GM12878 (cell line): ENCODE measurements at regions not wholly inside any gene's neighbourhood (a gene's known extent, or its start where the extent isn't known, plus 50 kb on each side); places are given as distances from the start of the nearest gene placed in this dataset.

Experiments used
- ATAC-seq: fragments of 200-7000 bp; cut with Tn5 transposase; 3 replicates; pipeline ENCODE4 v1.9.1; 2020; ENCODE audit warnings: mild to moderate bottlenecking, moderate library complexity
- BruUV-seq: library from RNA; stranded (reverse); fragments of 400-500 nt; replicated peaks from 2 replicates; lab custom pipeline; 2021; lab: Mats Ljungman, UMichigan
- CTCF ChIA-PET: fragments of 300-600 bp; sonication (Branson Sonifier 250); formaldehyde crosslinking; extraction: SDS; loops from one replicate; lab custom pipeline; 2021; ENCODE audit warnings: inconsistent platforms; lab: Yijun Ruan, JAX
- POLR2A ChIA-PET: fragments of 350-600 bp; formaldehyde crosslinking; extraction: SDS; loops from one replicate; lab custom pipeline; 2021; ENCODE audit warnings: inconsistent platforms; lab: Charles Lee
- RAD21 ChIA-PET: fragments of 300-600 bp; sonication (Branson Sonifier 250); formaldehyde crosslinking; loops from one replicate; lab custom pipeline; 2023; ENCODE audit warnings: antibody characterized with exemption; ENCODE audit not compliant: unreplicated experiment; lab: Charles Lee
- SMC1A ChIA-PET: fragments of 300-600 bp; sonication (Branson Sonifier 250); formaldehyde crosslinking; loops from one replicate; lab custom pipeline; 2023; ENCODE audit not compliant: unreplicated experiment, uncharacterized antibody; lab: Charles Lee
- DNase-seq: peaks from one replicate; pipeline ENCODE4 v3.0.0-alpha.2; 2011; ENCODE audit warnings: low read depth, low spot score
- FAIRE-seq: peaks from 3 replicates; lab custom pipeline; 2011; peaks lifted over from hg19 to GRCh38; lab: Jason Lieb, UNC
- H2AFZ ChIP-seq: 2 replicates; pipeline ENCODE4 v1.6.0; 2011; ENCODE audit warnings: low read depth, low read length, control low read depth; ENCODE audit not compliant: control insufficient read depth
- H3K27ac ChIP-seq: 2 replicates; pipeline ENCODE4 v1.5.1; 2011; ENCODE audit warnings: control low read depth; ENCODE audit not compliant: control insufficient read depth, insufficient read depth
- H3K27me3 ChIP-seq, 2 experiments: replicated peaks in 1 of 2; 2 replicates each; pipeline versions ENCODE4 v1.6.0 to v1.6.1; 2011; ENCODE audit warnings: low read length in 1 of 2; ENCODE audit not compliant: control insufficient read depth in 2 of 2, insufficient read depth in 2 of 2
- H3K36me3 ChIP-seq, 2 experiments: 2 replicates each; pipeline ENCODE4 v1.5.1; 2011; ENCODE audit warnings: low read length in 1 of 2; ENCODE audit not compliant: control insufficient read depth in 2 of 2, insufficient read depth in 2 of 2
- H3K4me1 ChIP-seq: 2 replicates; pipeline ENCODE4 v1.6.1; 2011; ENCODE audit warnings: mild to moderate bottlenecking, low read length, moderate library complexity, mixed read lengths; ENCODE audit not compliant: control insufficient read depth, insufficient read depth
- H3K4me2 ChIP-seq: 2 replicates; pipeline ENCODE4 v1.6.0; 2011; ENCODE audit warnings: control low read depth; ENCODE audit not compliant: control insufficient read depth, insufficient read depth
- H3K4me3 ChIP-seq: fragments of 200-600 bp; sonication (generic); 2 replicates; pipeline ENCODE4 v1.5.1; 2016
- H3K79me2 ChIP-seq: 2 replicates; pipeline ENCODE4 v1.6.0; 2011; ENCODE audit warnings: low read length; ENCODE audit not compliant: control insufficient read depth, insufficient read depth
- H3K9ac ChIP-seq: 2 replicates; pipeline ENCODE4 v1.8.0; 2011; ENCODE audit warnings: low read length, control low read depth, mixed read lengths; ENCODE audit not compliant: control insufficient read depth, insufficient read depth
- H3K9me3 ChIP-seq: replicated peaks from 3 replicates; pipeline ENCODE4 v1.5.1; 2011; ENCODE audit warnings: mild to moderate bottlenecking, low read length; ENCODE audit not compliant: control insufficient read depth, insufficient read depth
- H4K20me1 ChIP-seq: 2 replicates; pipeline ENCODE4 v1.6.0; 2011; ENCODE audit not compliant: control insufficient read depth, insufficient read depth
- ASH2L ChIP-seq: fragments of 300-600, 200-600 bp; sonication (generic); IDR thresholded peaks from 2 replicates; pipeline ENCODE4 v1.6.1; 2017; ENCODE audit warnings: low read depth, mild to moderate bottlenecking, borderline replicate concordance
- CBFB ChIP-seq: IDR thresholded peaks from 2 replicates; pipeline ENCODE4 v1.6.1; 2016; ENCODE audit warnings: antibody characterized with exemption, low read depth
- CBX5 ChIP-seq: sonication (generic); IDR thresholded peaks from 2 replicates; pipeline ENCODE4 v1.6.1; 2016; ENCODE audit warnings: low read depth, moderate library complexity, mild to moderate bottlenecking, inconsistent platforms
- CREB1 ChIP-seq: IDR thresholded peaks from 2 replicates; pipeline ENCODE4 v1.6.1; 2012; ENCODE audit warnings: low read depth, mild to moderate bottlenecking, inconsistent platforms
- HDAC2 ChIP-seq: fragments of 200-600 bp; sonication (generic); IDR thresholded peaks from 2 replicates; pipeline ENCODE4 v1.6.1; 2017
- LARP7 ChIP-seq: fragments of 450-650 bp; IDR thresholded peaks from 2 replicates; pipeline ENCODE4 v1.6.1; 2017; ENCODE audit warnings: mild to moderate bottlenecking
- RAD51 ChIP-seq: fragments of 450-650 bp; IDR thresholded peaks from 2 replicates; pipeline ENCODE4 v1.6.1; 2016; ENCODE audit warnings: moderate library complexity, mild to moderate bottlenecking, inconsistent platforms
- SIN3A ChIP-seq: IDR thresholded peaks from 2 replicates; pipeline ENCODE4 v1.6.1; 2012; ENCODE audit warnings: low read depth, low read length, improper control_type of control experiment
- SMARCA5 ChIP-seq: fragments of 450-650 bp; IDR thresholded peaks from 2 replicates; pipeline ENCODE4 v1.6.1; 2017; ENCODE audit warnings: mild to moderate bottlenecking
- SRF ChIP-seq, 2 experiments: IDR thresholded peaks; 2 replicates each; pipeline ENCODE4 v1.6.1; 2011; ENCODE audit warnings: low read depth in 2 of 2, low read length in 2 of 2, mild to moderate bottlenecking in 1 of 2, moderate library complexity in 1 of 2
- ZZZ3 ChIP-seq: IDR thresholded peaks from 2 replicates; pipeline ENCODE4 v1.6.1; 2011; ENCODE audit warnings: low read depth; ENCODE audit not compliant: control insufficient read depth, insufficient read length
- in situ Hi-C: fragments of 300-500 bp; cut with MboI; formaldehyde crosslinking; loops from 9 replicates; pipeline ENCODE4 v1.14.3; 2018; ENCODE audit warnings: mixed read lengths
- intact Hi-C: fragments of 100-400 bp; cut with micrococcal nuclease; formaldehyde crosslinking; loops from one replicate; pipeline ENCODE4 v1.14.2; 2022; ENCODE audit not compliant: unreplicated experiment
- TF ChIP-seq, protein P1 (sequence below): fragments of 450-650 bp; IDR thresholded peaks from 2 replicates; pipeline ENCODE4 v1.6.1; 2017; ENCODE audit warnings: mild to moderate bottlenecking, moderate library complexity
- TF ChIP-seq, protein P2 (sequence below): fragments of 150-350 bp; IDR thresholded peaks from 2 replicates; pipeline ENCODE4 v1.6.1; 2014; ENCODE audit warnings: mild to moderate bottlenecking, low read depth, low read length
- TF ChIP-seq, protein P3 (sequence below): fragments of 150-350 bp; IDR thresholded peaks from 2 replicates; pipeline ENCODE4 v1.6.1; 2016; ENCODE audit warnings: low read depth, low read length

DNA sequence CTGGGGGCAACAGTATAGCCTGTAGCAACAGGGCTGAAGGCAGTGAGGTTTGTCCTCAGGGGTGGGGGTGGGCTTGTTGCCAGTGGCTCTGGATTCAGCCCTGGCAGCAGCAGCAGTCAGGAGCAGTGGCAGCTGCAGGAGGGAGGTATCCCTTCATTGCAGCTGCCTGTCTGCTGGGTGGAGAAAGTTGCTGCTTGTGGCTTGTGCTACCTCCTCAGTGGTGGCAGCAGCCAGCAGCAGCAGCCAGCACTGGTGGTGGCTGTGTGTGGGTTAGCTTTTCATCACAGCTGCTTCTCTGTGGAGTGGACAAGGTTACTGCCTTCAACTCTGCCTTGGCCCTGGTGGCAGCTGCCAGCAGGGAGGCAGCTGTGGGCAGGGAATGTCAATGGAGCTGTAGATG is 94.9 kb downstream of the ARL6IP6 start:
- Histone ChIP-seq H3K27me3 (no peaks in the 10 kb centered on the region), H3K79me2 (no peaks in the 10 kb centered on the region), H3K9ac (no peak overlapping the region), H2AFZ (no peak overlapping the region), H4K20me1 (no peaks in the 10 kb centered on the region), H3K4me1 (no peaks in the 10 kb centered on the region), H3K4me2 (no peak overlapping the region), H3K4me3 (no peak overlapping the region), H3K9me3 (no peaks in the 10 kb centered on the region; the same call in 2 of the 3 replicates), H3K36me3 (no peaks in the 10 kb centered on the region), H3K27ac (no peak overlapping the region)
- in situ Hi-C loops: no loop called here
- SMC1A ChIA-PET: no interaction called here
- DNase-seq: no peak
- POLR2A ChIA-PET: no interaction called here
- BruUV-seq: no TSS peak
- intact Hi-C loops: no loop called here
- ATAC-seq: no peak
- TF ChIP-seq SRF (IDR thresholded peaks at IDR 0.05; ENCODE audit: low read depth in 2 of 2, low read length in 2 of 2) (no peak), SMARCA5 (no peak), LARP7 (no peak), CREB1 (no peak), CBX5 (no peak), HDAC2 (no peak), SIN3A (no peak), ZZZ3 (no peak), RAD51 (no peak), CBFB (no peak), ASH2L (no peak)
- TF ChIP-seq, protein P1, sequence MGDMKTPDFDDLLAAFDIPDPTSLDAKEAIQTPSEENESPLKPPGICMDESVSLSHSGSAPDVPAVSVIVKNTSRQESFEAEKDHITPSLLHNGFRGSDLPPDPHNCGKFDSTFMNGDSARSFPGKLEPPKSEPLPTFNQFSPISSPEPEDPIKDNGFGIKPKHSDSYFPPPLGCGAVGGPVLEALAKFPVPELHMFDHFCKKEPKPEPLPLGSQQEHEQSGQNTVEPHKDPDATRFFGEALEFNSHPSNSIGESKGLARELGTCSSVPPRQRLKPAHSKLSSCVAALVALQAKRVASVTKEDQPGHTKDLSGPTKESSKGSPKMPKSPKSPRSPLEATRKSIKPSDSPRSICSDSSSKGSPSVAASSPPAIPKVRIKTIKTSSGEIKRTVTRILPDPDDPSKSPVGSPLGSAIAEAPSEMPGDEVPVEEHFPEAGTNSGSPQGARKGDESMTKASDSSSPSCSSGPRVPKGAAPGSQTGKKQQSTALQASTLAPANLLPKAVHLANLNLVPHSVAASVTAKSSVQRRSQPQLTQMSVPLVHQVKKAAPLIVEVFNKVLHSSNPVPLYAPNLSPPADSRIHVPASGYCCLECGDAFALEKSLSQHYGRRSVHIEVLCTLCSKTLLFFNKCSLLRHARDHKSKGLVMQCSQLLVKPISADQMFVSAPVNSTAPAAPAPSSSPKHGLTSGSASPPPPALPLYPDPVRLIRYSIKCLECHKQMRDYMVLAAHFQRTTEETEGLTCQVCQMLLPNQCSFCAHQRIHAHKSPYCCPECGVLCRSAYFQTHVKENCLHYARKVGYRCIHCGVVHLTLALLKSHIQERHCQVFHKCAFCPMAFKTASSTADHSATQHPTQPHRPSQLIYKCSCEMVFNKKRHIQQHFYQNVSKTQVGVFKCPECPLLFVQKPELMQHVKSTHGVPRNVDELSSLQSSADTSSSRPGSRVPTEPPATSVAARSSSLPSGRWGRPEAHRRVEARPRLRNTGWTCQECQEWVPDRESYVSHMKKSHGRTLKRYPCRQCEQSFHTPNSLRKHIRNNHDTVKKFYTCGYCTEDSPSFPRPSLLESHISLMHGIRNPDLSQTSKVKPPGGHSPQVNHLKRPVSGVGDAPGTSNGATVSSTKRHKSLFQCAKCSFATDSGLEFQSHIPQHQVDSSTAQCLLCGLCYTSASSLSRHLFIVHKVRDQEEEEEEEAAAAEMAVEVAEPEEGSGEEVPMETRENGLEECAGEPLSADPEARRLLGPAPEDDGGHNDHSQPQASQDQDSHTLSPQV: no peak
- TF ChIP-seq, protein P2, sequence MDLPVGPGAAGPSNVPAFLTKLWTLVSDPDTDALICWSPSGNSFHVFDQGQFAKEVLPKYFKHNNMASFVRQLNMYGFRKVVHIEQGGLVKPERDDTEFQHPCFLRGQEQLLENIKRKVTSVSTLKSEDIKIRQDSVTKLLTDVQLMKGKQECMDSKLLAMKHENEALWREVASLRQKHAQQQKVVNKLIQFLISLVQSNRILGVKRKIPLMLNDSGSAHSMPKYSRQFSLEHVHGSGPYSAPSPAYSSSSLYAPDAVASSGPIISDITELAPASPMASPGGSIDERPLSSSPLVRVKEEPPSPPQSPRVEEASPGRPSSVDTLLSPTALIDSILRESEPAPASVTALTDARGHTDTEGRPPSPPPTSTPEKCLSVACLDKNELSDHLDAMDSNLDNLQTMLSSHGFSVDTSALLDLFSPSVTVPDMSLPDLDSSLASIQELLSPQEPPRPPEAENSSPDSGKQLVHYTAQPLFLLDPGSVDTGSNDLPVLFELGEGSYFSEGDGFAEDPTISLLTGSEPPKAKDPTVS: no peak
- TF ChIP-seq, protein P3, sequence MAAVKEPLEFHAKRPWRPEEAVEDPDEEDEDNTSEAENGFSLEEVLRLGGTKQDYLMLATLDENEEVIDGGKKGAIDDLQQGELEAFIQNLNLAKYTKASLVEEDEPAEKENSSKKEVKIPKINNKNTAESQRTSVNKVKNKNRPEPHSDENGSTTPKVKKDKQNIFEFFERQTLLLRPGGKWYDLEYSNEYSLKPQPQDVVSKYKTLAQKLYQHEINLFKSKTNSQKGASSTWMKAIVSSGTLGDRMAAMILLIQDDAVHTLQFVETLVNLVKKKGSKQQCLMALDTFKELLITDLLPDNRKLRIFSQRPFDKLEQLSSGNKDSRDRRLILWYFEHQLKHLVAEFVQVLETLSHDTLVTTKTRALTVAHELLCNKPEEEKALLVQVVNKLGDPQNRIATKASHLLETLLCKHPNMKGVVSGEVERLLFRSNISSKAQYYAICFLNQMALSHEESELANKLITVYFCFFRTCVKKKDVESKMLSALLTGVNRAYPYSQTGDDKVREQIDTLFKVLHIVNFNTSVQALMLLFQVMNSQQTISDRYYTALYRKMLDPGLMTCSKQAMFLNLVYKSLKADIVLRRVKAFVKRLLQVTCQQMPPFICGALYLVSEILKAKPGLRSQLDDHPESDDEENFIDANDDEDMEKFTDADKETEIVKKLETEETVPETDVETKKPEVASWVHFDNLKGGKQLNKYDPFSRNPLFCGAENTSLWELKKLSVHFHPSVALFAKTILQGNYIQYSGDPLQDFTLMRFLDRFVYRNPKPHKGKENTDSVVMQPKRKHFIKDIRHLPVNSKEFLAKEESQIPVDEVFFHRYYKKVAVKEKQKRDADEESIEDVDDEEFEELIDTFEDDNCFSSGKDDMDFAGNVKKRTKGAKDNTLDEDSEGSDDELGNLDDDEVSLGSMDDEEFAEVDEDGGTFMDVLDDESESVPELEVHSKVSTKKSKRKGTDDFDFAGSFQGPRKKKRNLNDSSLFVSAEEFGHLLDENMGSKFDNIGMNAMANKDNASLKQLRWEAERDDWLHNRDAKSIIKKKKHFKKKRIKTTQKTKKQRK: no peak
- CTCF ChIA-PET: no interaction called here
- RAD21 ChIA-PET: no interaction called here
- no peak for FAIRE-seq
